GM21515 (cell line): ENCODE measurements at regions not wholly inside any gene's neighbourhood (a gene's known extent, or its start where the extent isn't known, plus 50 kb on each side); places are given as distances from the start of the nearest gene placed in this dataset.

Experiments
- ATAC-seq: cut with Tn5 transposase; IDR thresholded peaks from one replicate; pipeline ENCODE4 v1.9.1; 2021; ENCODE audit not compliant: unreplicated experiment

GRCh38 chr7:46522354-46522906 lies 601.4 kb upstream of the IGFBP3 start:
- ATAC-seq, result no peak

GRCh38 chr7:46518713-46519112 lies 597.6 kb upstream of the IGFBP3 start:
- ATAC-seq, result no peak

- ATAC-seq, result no peak
Observed at GRCh38 chr7:46515844-46516590, 594.9 kb upstream of the IGFBP3 start.

GRCh38 chr7:46513447-46513848 lies 592.4 kb upstream of the IGFBP3 start:
- no peak for ATAC-seq

GRCh38 chr7:46512891-46513413 lies 591.9 kb upstream of the IGFBP3 start:
- ATAC-seq, result no peak

- ATAC-seq, result no peak
Observed at GRCh38 chr7:46511442-46512215, 590.6 kb upstream of the IGFBP3 start.

- ATAC-seq, result no peak
Observed at GRCh38 chr7:46508583-46508982, 587.5 kb upstream of the IGFBP3 start.

GRCh38 chr7:46507560-46507959 lies 586.5 kb upstream of the IGFBP3 start:
- no peak for ATAC-seq

- no peak for ATAC-seq
Observed at GRCh38 chr7:46494441-46494840, 573.4 kb upstream of the IGFBP3 start.

- ATAC-seq, result no peak
Observed at GRCh38 chr7:46494028-46494427, 573.0 kb upstream of the IGFBP3 start.

GRCh38 chr7:46493196-46493595 lies 572.1 kb upstream of the IGFBP3 start:
- no peak for ATAC-seq

GRCh38 chr7:46492466-46492865 lies 571.4 kb upstream of the IGFBP3 start:
- ATAC-seq, result no peak

GRCh38 chr7:46490406-46490805 lies 569.3 kb upstream of the IGFBP3 start:
- ATAC-seq, result no peak

- no peak for ATAC-seq
Observed at GRCh38 chr7:46489106-46489505, 568.0 kb upstream of the IGFBP3 start.

GRCh38 chr7:46488607-46489006 lies 567.5 kb upstream of the IGFBP3 start:
- ATAC-seq, result no peak

GRCh38 chr7:46486256-46487206 lies 565.5 kb upstream of the IGFBP3 start:
- ATAC-seq, result no peak

GRCh38 chr7:46485481-46486065 lies 564.5 kb upstream of the IGFBP3 start:
- no peak for ATAC-seq

GRCh38 chr7:46484906-46485305 lies 563.8 kb upstream of the IGFBP3 start:
- ATAC-seq, result no peak

- ATAC-seq, result no peak
Observed at GRCh38 chr7:46480619-46481018, 559.5 kb upstream of the IGFBP3 start.

GRCh38 chr7:46479680-46480079 lies 558.6 kb upstream of the IGFBP3 start:
- ATAC-seq, result no peak
